GM19395 (cell line): ENCODE measurements at regions not wholly inside any gene's neighbourhood (a gene's known extent, or its start where the extent isn't known, plus 50 kb on each side); places are given as distances from the start of the nearest gene placed in this dataset.

Experiments
- ATAC-seq: cut with Tn5 transposase; IDR thresholded peaks from one replicate; pipeline ENCODE4 v1.9.1; 2021; ENCODE audit warnings: mild to moderate bottlenecking, moderate library complexity; ENCODE audit not compliant: unreplicated experiment

DNA sequence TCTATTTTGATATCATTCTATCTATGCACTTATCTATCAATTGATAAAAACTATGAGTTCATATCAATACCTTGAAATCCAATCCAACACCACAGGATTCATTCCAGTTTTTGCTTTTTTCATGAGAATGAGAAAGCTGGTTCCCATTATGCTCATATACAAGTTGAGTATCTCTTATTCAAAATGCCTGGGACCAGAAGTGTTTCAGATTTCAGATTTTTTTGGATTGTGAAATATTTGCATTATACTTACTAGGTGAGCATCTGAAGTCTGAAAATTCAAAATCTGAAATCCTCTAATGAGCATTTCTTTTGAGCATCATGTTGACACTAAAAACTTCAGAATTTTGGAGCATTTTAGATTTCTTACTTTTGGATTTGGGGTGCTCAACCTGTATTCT lies 67.8 kb upstream of the DCBLD2 start:
- ATAC-seq = no peak

DNA sequence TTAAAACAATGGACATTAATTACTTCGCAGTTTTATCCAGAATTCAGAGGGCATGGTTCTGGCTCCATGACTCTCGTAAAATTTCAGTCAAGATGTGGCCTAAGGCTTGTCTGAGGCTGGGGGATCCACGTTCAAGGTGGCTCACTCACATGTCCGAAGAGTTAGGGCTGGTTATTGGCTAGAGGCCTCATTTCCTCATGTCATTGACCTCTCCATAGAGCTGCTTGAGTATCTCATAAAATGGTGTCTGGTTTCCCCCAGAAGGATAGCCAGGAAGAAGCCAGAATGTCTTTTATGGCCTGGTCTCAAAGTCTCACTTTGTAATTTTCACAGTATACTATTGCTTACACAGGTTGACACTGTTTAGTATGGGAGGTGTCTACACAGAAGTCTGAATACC lies 67.3 kb upstream of the DCBLD2 start:
- no peak for ATAC-seq

DNA sequence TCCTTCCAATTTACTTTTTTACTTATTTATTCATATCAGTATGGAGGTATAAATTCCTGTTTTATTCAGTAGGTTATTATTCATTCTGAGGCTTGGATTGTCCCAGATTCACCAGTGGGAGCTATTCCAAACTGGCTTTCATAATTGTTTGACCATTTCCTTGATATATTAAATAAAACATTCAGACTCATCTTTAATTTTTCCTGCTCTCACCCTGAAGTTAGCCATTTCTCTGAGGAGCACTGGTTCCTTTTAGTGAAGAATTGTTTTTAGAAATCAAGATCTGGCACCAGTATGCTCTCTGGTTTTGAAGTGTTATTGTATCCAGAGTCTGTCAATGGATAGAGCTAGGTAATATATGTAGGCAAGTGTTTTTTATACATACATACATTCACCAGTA lies 66.9 kb upstream of the DCBLD2 start:
- no peak for ATAC-seq

DNA sequence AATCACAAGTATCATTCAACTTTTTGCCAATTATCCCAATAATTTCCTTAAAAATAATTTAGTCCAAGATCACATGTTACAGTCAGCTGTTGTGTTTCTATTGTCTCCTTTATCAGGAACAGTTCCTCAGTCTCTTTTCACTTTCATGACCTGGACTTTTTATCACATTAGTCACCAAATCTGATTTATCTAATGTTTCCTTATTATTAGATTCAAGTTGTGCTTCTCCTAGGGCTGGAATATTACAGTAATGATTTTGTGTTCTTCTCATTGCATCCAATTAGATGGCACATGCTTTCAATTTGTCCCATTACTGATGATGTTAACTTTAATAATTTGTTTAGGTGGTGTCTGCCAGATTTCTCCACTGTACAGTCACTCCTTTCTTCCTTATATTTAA lies 66.3 kb upstream of the DCBLD2 start:
- no peak for ATAC-seq

DNA sequence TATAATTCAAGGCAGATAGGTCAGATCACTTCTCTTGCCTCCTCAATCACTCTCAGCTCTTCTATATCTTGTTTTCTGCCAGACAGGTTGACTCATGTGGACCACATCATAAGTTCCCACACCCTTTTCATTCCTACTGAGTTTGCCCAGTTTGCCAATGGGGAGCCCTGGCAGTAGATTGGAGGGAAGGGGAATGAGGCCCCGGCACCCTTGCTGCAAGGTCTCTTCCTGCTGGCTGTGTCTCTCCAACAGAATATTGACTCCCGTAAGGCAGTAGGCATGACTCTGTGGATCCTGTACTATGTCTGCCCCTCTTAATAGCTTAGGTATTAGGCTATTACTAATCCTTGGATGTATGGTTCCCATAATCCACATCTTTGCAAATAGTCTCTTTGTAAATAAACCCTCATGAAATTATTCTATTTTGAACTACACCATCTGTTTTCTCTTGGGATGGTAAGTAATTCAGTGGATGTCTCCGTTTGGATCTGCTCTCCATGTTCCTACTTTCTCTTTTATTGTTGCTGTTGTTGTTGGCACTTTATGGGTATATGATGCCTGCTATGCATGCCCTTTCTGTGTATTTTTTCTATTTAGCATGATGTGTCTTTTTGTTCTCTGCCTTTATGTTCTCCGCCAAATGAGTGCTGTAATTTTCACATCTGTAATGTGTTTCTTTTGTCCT lies 65.5 kb upstream of the DCBLD2 start:
- no peak for ATAC-seq

DNA sequence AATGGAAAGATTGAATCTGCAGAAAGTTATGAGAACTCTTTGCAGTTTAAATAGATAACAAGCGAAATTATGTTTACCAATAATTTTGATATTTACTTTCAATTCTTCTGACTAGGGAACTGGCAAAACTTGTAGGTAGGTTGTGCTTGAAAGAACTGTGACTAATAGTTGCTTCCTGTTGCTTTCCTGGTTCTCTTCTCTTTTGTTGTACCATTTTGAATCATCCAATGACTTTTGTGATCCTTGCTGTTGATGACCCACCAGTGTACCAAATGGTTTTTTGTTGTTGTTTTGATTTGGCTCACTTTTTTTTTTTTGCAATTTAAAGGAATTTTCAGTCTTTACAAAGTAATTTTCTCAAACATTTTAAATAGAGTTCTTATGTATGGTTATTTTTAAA lies 64.9 kb upstream of the DCBLD2 start:
- no peak for ATAC-seq

DNA sequence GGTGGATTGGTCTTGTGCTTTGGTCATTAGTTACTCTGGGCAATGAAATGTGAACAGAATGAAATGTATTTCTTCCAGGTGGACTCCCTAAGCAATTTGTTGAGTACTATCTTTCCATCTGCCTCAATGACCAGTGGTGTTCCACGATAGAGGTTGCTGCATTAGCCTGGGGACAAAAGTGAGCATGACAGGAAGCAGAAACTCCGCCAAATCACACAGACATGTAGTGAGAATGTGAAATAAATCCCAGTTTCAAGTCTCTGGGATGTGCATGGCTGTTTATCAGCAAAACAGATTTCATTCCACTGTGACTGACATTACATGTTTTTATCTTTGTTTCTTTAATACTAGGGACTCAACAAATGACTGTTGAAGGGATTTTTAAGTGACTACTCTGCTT lies 63.3 kb upstream of the DCBLD2 start:
- no peak for ATAC-seq

DNA sequence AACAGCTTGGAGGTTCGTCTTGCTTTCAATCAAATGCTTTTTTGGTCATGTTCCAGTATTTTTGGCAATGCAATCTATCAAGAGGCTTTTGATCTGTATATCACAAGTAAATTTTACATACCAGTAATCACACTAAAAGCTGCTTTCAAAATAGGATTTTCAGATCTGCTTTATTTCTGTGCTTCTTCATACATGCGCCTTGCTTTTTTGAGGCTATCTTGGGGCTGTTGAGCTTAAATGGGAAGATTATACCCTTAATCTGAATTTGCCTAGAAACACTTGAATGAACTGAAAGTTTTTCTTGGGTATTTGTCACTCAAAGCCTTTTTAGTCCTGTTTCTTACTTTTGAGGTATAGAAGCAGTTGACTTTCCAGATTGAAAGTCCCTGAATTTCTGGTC lies 62.1 kb upstream of the DCBLD2 start:
- no peak for ATAC-seq

DNA sequence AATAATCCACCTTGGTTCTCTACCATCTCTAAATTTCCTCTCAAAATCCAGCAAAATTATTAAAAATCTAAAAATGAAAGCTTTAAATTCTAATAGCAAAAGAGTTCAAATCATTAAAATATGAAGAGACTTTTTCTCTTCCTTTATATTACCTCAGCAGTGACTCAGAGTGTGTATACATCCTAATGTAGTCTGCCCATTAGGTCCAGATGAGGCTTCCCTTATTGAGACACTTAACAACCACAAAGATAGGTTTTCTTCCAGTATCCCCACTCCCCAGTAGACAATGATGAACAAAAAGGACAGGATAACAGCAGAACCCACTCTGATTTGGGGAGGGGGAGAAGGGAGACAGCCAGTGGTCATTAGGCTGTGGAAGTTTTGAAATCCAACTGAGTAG lies 61.5 kb upstream of the DCBLD2 start:
- no peak for ATAC-seq

DNA sequence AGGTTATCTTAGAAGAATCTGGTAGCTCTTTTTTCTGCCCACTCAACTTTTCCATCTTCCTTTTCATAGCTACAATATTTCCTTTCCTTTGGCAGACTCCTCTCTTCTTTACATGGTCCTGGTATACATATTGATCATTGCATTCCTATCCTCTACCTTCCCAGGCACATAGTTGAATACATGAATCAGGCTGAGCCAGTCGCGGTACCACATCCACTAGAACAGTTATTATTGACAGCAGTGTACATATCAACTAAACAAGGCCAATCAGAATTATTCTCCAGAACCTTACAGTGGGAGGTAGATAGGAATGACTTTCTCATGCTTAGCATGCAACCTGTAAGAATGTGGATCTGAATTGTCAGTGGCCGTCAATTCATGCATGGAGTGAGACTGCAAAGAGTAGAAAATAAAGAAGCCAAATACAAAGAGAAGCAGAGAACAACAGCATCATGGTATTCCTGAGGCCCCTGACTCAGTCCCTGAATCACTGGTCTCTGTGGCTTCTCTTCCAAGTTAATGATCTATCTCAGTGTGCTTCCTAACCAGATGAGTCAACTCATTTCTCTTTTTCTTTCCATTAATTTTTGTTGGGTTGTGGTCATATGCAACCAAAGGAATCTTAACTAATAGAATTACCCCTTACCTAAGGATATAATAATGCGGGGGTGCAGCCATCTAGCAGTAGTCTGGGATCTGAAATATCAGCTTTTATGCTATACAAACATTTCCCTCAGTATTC lies 60.9 kb upstream of the DCBLD2 start:
- ATAC-seq = no peak

DNA sequence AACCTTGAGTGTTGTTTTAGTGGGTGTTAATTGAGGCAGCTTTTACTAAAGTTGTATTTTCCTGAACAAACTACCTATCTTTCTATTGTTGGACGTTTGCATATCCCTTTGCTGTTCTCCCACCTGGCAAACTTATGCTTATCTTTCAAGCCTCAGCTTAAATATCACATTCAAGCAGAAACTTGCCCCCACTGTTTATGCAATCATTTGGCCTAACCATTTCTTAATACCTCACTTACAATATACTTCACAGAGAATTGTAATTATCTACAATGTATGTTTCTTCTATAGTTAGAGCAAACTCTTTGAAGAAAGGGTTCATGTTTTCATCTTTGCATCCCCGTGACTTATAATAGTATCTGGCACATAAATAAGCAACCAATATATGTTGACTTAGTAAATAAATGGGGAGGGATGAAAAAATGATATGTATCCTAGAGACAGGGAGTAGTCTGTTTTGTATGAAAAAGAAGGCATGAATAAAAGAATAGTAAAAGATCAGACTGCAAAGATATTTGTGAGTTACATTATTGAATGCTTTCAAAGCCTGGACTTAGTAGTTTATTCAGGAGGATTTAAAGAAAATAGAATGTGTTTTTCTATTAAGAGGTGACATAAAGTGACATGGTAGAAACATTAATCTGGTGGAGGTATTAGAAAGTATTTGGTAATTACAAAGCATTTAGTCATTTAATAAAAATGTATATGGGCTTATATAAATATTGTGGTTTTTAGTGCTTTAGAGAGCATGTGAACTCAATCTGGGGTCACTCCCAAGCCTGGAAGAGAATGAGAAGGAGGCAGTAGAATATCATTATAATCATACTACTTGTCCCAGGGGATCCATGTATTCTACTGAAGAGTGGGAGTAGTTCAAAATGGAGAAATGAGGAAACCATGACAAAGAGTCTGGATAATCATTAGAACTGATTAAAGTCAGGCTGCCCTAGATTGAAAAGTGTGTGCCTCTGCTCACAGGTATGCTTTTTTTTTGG lies 60.0 kb upstream of the DCBLD2 start:
- no peak for ATAC-seq

DNA sequence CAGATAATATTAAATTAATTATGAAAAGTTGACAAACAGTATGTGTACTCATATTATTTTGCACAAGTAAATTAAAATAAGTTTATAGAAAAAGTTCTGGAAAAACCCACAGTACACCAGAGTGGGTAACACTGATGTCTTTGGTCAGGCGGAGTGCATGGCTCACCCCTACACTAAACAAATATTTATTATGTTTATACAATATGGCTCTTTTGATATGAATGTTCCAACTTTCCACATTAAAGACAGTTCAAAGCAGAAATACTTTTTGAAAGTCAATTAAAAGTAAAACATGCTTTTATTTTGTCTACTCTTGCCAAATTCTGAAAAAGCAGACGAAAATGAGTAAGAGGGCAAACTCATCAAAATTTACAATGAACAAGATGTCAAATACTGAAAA lies 56.2 kb upstream of the DCBLD2 start:
- ATAC-seq = no peak

DNA sequence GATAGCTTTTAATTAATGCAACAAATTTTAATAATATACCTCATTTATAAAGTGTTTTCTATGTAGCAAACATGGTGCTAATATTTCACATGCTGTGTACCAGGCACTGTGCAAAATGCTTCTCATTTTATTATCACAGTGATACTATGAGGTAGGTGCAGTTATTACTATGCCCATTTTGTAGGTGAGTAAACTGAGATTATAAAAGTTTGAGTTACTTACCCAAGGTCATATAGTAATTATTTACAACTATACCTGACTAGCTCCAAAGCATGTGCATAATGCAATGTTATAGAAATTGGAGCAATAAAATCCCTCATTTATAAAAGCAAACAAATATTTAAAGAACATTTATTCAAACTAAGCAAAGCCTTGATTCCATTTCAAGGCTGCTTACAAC lies 54.5 kb upstream of the DCBLD2 start:
- no peak for ATAC-seq

DNA sequence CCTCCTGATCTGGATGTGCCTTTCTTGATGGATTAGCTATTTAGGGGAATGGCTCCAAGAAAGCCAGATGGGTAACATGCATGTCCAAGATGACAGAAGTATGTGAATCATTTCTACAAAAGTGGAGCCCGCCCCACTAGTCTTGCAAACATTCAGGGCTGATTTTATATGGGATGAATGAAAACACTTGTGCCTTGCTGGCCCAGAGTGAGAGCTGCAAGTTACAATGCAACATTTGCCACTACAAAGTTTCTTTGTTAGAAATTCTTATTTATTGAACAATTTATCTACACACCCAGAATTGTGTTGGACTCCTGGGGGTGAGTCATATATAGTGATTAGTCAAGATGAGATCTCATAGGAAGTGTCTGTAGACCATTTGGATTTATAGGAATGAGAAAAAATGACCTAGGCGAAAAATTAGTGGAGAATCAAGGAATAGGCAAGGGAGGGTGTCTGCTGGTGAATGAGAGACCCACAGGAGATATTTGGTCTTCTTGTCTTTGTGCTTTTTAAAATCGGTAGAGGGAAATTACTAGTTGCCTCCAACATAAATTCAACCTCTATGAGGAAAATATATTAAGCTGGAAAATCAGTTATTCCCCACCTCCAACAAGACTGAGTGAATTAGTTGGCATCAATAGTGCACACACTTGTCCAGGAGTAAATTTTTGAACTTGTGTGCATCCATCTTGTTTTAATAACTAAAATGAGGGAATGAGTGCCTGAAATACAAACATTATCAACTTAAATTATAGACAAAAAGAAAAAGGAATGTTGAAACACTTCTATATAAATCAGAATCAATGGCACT lies 53.5 kb upstream of the DCBLD2 start:
- no peak for ATAC-seq

DNA sequence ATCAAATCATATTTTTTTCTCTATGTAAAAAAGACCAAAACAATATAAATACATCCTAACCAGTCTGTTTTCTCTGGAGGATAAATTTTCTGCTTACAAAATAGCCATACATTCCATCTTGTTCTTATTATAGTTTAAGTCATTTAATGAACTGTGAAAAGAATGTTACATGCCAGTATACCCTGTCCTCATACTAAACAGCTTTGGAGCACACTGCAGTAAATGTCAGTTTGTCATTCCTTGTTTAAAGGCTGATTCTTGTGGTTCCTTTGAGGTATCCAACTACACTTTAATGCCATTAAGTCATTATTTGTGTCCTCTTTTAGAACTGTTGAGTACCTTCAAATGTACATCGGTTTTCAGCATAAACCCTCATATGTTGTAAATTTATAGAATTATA lies 52.7 kb upstream of the DCBLD2 start:
- no peak for ATAC-seq

DNA sequence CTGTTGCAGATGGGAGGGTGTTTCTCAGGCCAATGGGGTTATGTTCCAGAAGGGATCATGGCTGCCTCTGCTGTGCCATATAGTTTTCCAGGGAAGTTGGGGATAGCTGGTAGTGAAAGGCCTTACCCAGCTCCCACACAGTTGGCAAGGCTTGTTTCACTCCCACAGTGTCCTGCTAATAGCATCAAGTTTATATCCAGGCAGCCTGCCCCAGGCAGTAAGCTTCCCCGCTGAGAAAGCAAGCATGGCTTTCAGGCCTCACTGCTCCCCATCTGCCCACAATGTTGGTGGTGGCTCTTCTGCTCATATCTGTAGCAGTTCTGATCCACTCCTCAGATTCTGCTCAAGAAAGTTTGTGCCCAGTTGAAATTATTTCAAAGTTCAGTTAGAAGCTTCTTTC lies 50.9 kb upstream of the DCBLD2 start:
- no peak for ATAC-seq
